ENCODE measurements at regions not wholly inside any gene's neighbourhood (a gene's known extent, or its start where the extent isn't known, plus 50 kb on each side); places are given as distances from the start of the nearest gene placed in this dataset.

GRCh38 chr5:3738919-3739318, 143.3 kb downstream of the IRX1 start:
- CTCF ChIA-PET, result no interaction called here
- no peak for DNase-seq
- H3K4me3 Mint-ChIP-seq, result no peak overlapping the region
- no peaks in the 10 kb centered on the region for H3K27me3 Mint-ChIP-seq
- no peak overlapping the region for H3K27ac Mint-ChIP-seq
- intact Hi-C loops (cut with micrococcal nuclease), result no loop called here
- H3K36me3 Mint-ChIP-seq (ENCODE audit: low read depth), result no peaks in the 10 kb centered on the region
- H3K9me3 Mint-ChIP-seq, result no peaks in the 10 kb centered on the region
- no peak for ATAC-seq
- no peaks in the 10 kb centered on the region for H3K4me1 Mint-ChIP-seq (ENCODE audit: low read depth)
- POLR2A ChIA-PET, result no interaction called here
- no peak for TF ChIP-seq CTCF (IDR thresholded peaks at IDR 0.05)

GRCh38 chr5:3740546-3741373, 145.1 kb downstream of the IRX1 start:
- no peaks in the 10 kb centered on the region for H3K27me3 Mint-ChIP-seq
- ATAC-seq, result no peak
- DNase-seq, result no peak
- H3K4me1 Mint-ChIP-seq (ENCODE audit: low read depth), result no peaks in the 10 kb centered on the region
- H3K27ac Mint-ChIP-seq, result no peak overlapping the region
- intact Hi-C loops (cut with micrococcal nuclease), result no loop called here
- TF ChIP-seq CTCF (IDR thresholded peaks at IDR 0.05), result no peak
- POLR2A ChIA-PET, result no interaction called here
- no peak overlapping the region for H3K4me3 Mint-ChIP-seq
- no peaks in the 10 kb centered on the region for H3K9me3 Mint-ChIP-seq
- H3K36me3 Mint-ChIP-seq (ENCODE audit: low read depth), result no peaks in the 10 kb centered on the region
- CTCF ChIA-PET, result no interaction called here

GRCh38 chr5:3741374-3741770, 145.7 kb downstream of the IRX1 start:
- no peak for TF ChIP-seq CTCF (IDR thresholded peaks at IDR 0.05)
- no peak overlapping the region for H3K27ac Mint-ChIP-seq
- H3K4me1 Mint-ChIP-seq (ENCODE audit: low read depth), result no peaks in the 10 kb centered on the region
- peaks cover under 1% of the 10 kb centered on the region for H3K9me3 Mint-ChIP-seq
- no peaks in the 10 kb centered on the region for H3K27me3 Mint-ChIP-seq
- ATAC-seq (no peak), DNase-seq (no peak)
- intact Hi-C loops (cut with micrococcal nuclease), result no loop called here
- CTCF ChIA-PET, result no interaction called here
- POLR2A ChIA-PET, result no interaction called here
- no peaks in the 10 kb centered on the region for H3K36me3 Mint-ChIP-seq (ENCODE audit: low read depth)
- H3K4me3 Mint-ChIP-seq, result no peak overlapping the region

- ChIA-PET POLR2A (no interaction called here), CTCF (no interaction called here)
- no peaks in the 10 kb centered on the region for H3K27me3 Mint-ChIP-seq
- H3K36me3 Mint-ChIP-seq (ENCODE audit: low read depth), result no peaks in the 10 kb centered on the region
- DNase-seq, result no peak
- no peak overlapping the region for H3K4me3 Mint-ChIP-seq
- H3K4me1 Mint-ChIP-seq (ENCODE audit: low read depth), result no peaks in the 10 kb centered on the region
- no peak for ATAC-seq
- H3K9me3 Mint-ChIP-seq, result peaks cover 6% of the 10 kb centered on the region
- intact Hi-C loops (cut with micrococcal nuclease), result no loop called here
- no peak for TF ChIP-seq CTCF (IDR thresholded peaks at IDR 0.05)
- H3K27ac Mint-ChIP-seq, result no peak overlapping the region
These were observed 147.1 kb downstream of the IRX1 start for GRCh38 chr5:3742750-3743149.

GRCh38 chr5:3751846-3752245, 156.2 kb downstream of the IRX1 start:
- Mint-ChIP-seq H3K27ac (no peak overlapping the region), H3K9me3 (peaks cover under 1% of the 10 kb centered on the region), H3K4me3 (no peak overlapping the region), H3K27me3 (no peaks in the 10 kb centered on the region), H3K4me1 (ENCODE audit: low read depth) (no peaks in the 10 kb centered on the region), H3K36me3 (ENCODE audit: low read depth) (no peaks in the 10 kb centered on the region)
- ChIA-PET POLR2A (no interaction called here), CTCF (no interaction called here)
- intact Hi-C loops (cut with micrococcal nuclease), result no loop called here
- DNase-seq (no peak), ATAC-seq (no peak)
- no peak for TF ChIP-seq CTCF (IDR thresholded peaks at IDR 0.05)
